Breast epithelium (tissue), 3 donors: ENCODE measurements at regions not wholly inside any gene's neighbourhood (a gene's known extent, or its start where the extent isn't known, plus 50 kb on each side); places are given as distances from the start of the nearest gene placed in this dataset.

Experiments used
- CTCF ChIP-seq, 3 donors: fragments of 450-650 bp; IDR thresholded peaks; one replicate each; pipeline ENCODE4 v1.5.1; 2016 to 2017; ENCODE audit warnings: antibody characterized with exemption in 3 of 3, mild to moderate bottlenecking in 3 of 3, moderate library complexity in 3 of 3
- POLR2A ChIP-seq: fragments of 450-650 bp; IDR thresholded peaks from one replicate; pipeline ENCODE4 v1.6.1; 2016; ENCODE audit warnings: antibody characterized with exemption, mild to moderate bottlenecking, moderate library complexity
- POLR2AphosphoS5 ChIP-seq, 3 donors: sonication (generic); formaldehyde crosslinking; IDR thresholded peaks; one replicate each; pipeline ENCODE4 v1.6.1; 2017; ENCODE audit warnings: antibody characterized with exemption in 3 of 3

GRCh38 chr7:35487841-35488240 lies 207.1 kb downstream of the HERPUD2 start:
- TF ChIP-seq CTCF (IDR thresholded peaks at IDR 0.05) (no peak), POLR2A (no peak), POLR2AphosphoS5 (IDR thresholded peaks at IDR 0.05) (no peak)
